ENCODE measurements at regions not wholly inside any gene's neighbourhood (a gene's known extent, or its start where the extent isn't known, plus 50 kb on each side); places are given as distances from the start of the nearest gene placed in this dataset.

GRCh38 chr9:20224756-20225155 is 397.5 kb downstream of the MLLT3 start:
- no peak overlapping the region for H3K4me3 ChIP-seq
- H3K27me3 ChIP-seq (replicated peaks; ENCODE audit: insufficient read depth) = no peaks in the 10 kb centered on the region
- H3K36me3 ChIP-seq = no peaks in the 10 kb centered on the region
- DNase-seq (ENCODE audit: low spot score) (no peak), ATAC-seq (ENCODE audit: insufficient number of reproducible peaks, low FRiP score, low read depth) (no peak)
- TF ChIP-seq CTCF (IDR thresholded peaks at IDR 0.05) = no peak
- no peak overlapping the region for H3K27ac ChIP-seq
- no peaks in the 10 kb centered on the region for H3K4me1 ChIP-seq (ENCODE audit: control insufficient read depth in 1 of 2, low read depth in 2 of 2)
- no peaks in the 10 kb centered on the region for H3K9me3 ChIP-seq

- H3K4me3 ChIP-seq = no peak overlapping the region
- no peaks in the 10 kb centered on the region for H3K36me3 ChIP-seq
- ATAC-seq (ENCODE audit: insufficient number of reproducible peaks, low FRiP score, low read depth) (no peak), DNase-seq (ENCODE audit: low spot score) (no peak)
- H3K27me3 ChIP-seq (replicated peaks; ENCODE audit: insufficient read depth) = no peaks in the 10 kb centered on the region
- H3K9me3 ChIP-seq = no peaks in the 10 kb centered on the region
- H3K27ac ChIP-seq = no peak overlapping the region
- H3K4me1 ChIP-seq (ENCODE audit: control insufficient read depth in 1 of 2, low read depth in 2 of 2) = no peaks in the 10 kb centered on the region
- TF ChIP-seq CTCF (IDR thresholded peaks at IDR 0.05) = no peak
These were observed 402.0 kb downstream of the MLLT3 start for GRCh38 chr9:20220286-20220685.

GRCh38 chr9:20219437-20219836 is 402.9 kb downstream of the MLLT3 start:
- no peaks in the 10 kb centered on the region for H3K9me3 ChIP-seq
- TF ChIP-seq CTCF (IDR thresholded peaks at IDR 0.05) = no peak
- H3K4me1 ChIP-seq (ENCODE audit: control insufficient read depth in 1 of 2, low read depth in 2 of 2) = no peaks in the 10 kb centered on the region
- no peaks in the 10 kb centered on the region for H3K27me3 ChIP-seq (replicated peaks; ENCODE audit: insufficient read depth)
- no peak overlapping the region for H3K4me3 ChIP-seq
- H3K27ac ChIP-seq = no peak overlapping the region
- ATAC-seq (ENCODE audit: insufficient number of reproducible peaks, low FRiP score, low read depth) = no peak
- no peaks in the 10 kb centered on the region for H3K36me3 ChIP-seq
- DNase-seq (ENCODE audit: low spot score) = no peak

- no peak for TF ChIP-seq CTCF (IDR thresholded peaks at IDR 0.05)
- no peak for ATAC-seq (ENCODE audit: insufficient number of reproducible peaks, low FRiP score, low read depth)
- no peaks in the 10 kb centered on the region for H3K9me3 ChIP-seq
- H3K4me3 ChIP-seq = no peak overlapping the region
- no peaks in the 10 kb centered on the region for H3K27me3 ChIP-seq (replicated peaks; ENCODE audit: insufficient read depth)
- H3K27ac ChIP-seq = no peak overlapping the region
- no peak for DNase-seq (ENCODE audit: low spot score)
- H3K4me1 ChIP-seq (ENCODE audit: control insufficient read depth in 1 of 2, low read depth in 2 of 2) = no peaks in the 10 kb centered on the region
- no peaks in the 10 kb centered on the region for H3K36me3 ChIP-seq
These were observed 404.7 kb downstream of the MLLT3 start for GRCh38 chr9:20217596-20217995.

GRCh38 chr9:20216438-20216837 is 405.9 kb downstream of the MLLT3 start:
- H3K9me3 ChIP-seq = no peaks in the 10 kb centered on the region
- H3K27ac ChIP-seq = no peak overlapping the region
- TF ChIP-seq CTCF (IDR thresholded peaks at IDR 0.05) = no peak
- H3K4me3 ChIP-seq = no peak overlapping the region
- ATAC-seq (ENCODE audit: insufficient number of reproducible peaks, low FRiP score, low read depth) (no peak), DNase-seq (ENCODE audit: low spot score) (no peak)
- H3K36me3 ChIP-seq = no peaks in the 10 kb centered on the region
- no peaks in the 10 kb centered on the region for H3K27me3 ChIP-seq (replicated peaks; ENCODE audit: insufficient read depth)
- no peaks in the 10 kb centered on the region for H3K4me1 ChIP-seq (ENCODE audit: control insufficient read depth in 1 of 2, low read depth in 2 of 2)
